WTC11 (cell line): ENCODE measurements at regions not wholly inside any gene's neighbourhood (a gene's known extent, or its start where the extent isn't known, plus 50 kb on each side); places are given as distances from the start of the nearest gene placed in this dataset.

Experiments used
- ATAC-seq: fragments of 200-7000 bp; cut with Tn5 transposase; 2 replicates; pipeline ENCODE4 v1.10.0; 2021; ENCODE audit warnings: mild to moderate bottlenecking, moderate library complexity
- CTCF ChIA-PET: fragments of 300-600 bp; sonication (Branson Sonifier 250); formaldehyde crosslinking; loops from one replicate; lab custom pipeline; 2021; ENCODE audit warnings: antibody characterized with exemption; lab: Charles Lee
- POLR2A ChIA-PET: fragments of 350-600 bp; sonication (Branson Sonifier 250); formaldehyde crosslinking; loops from one replicate; lab custom pipeline; 2021; ENCODE audit warnings: antibody characterized with exemption; lab: Charles Lee
- DNase-seq: peaks from one replicate; pipeline ENCODE4 v3.0.0; 2021; ENCODE audit warnings: low spot score
- H3K27ac Mint-ChIP-seq: 2 replicates; pipeline ENCODE4 v1.8.0; 2021; ENCODE audit warnings: mixed read lengths
- H3K27me3 Mint-ChIP-seq: 2 replicates; pipeline ENCODE4 v1.8.0; 2021; ENCODE audit warnings: low read depth, mild to moderate bottlenecking, moderate library complexity, mixed read lengths
- H3K36me3 Mint-ChIP-seq: 2 replicates; pipeline ENCODE4 v1.8.0; 2021; ENCODE audit warnings: mixed read lengths
- H3K4me1 Mint-ChIP-seq: 2 replicates; pipeline ENCODE4 v1.8.0; 2022; ENCODE audit warnings: mixed read lengths
- H3K4me3 Mint-ChIP-seq: 2 replicates; pipeline ENCODE4 v1.8.0; 2021; ENCODE audit warnings: mild to moderate bottlenecking, moderate library complexity, mixed read lengths
- H3K9me3 Mint-ChIP-seq: 2 replicates; pipeline ENCODE4 v1.8.0; 2021; ENCODE audit warnings: mixed read lengths
- ARID4B ChIP-seq: sonication (generic); formaldehyde crosslinking; IDR thresholded peaks from 2 replicates; pipeline ENCODE4 v1.8.0; 2023; ENCODE audit warnings: missing genetic modification reagents, mild to moderate bottlenecking, borderline replicate concordance
- CBFB ChIP-seq: sonication (generic); formaldehyde crosslinking; IDR thresholded peaks from 2 replicates; pipeline ENCODE4 v1.8.1; 2022; ENCODE audit warnings: mild to moderate bottlenecking, low read depth, missing genetic modification reagents
- EMX1 ChIP-seq: fragments of 250-450 bp; sonication (Bioruptor Pico); IDR thresholded peaks from 2 replicates; pipeline ENCODE4 v1.8.0; 2021; ENCODE audit warnings: mild to moderate bottlenecking
- FOXJ3 ChIP-seq: sonication (generic); formaldehyde crosslinking; IDR thresholded peaks from 2 replicates; pipeline ENCODE4 v1.9.0; 2021; ENCODE audit warnings: missing genetic modification reagents, mild to moderate bottlenecking, borderline replicate concordance
- GTF2I ChIP-seq: fragments of 250-450 bp; sonication (Bioruptor Pico); conservative IDR thresholded peaks from 2 replicates; pipeline ENCODE4 v1.4.0; 2021; ENCODE audit warnings: mild to moderate bottlenecking
- NR2C2 ChIP-seq: sonication (generic); formaldehyde crosslinking; IDR thresholded peaks from 2 replicates; pipeline ENCODE4 v1.8.0; 2022; ENCODE audit warnings: mild to moderate bottlenecking, missing genetic modification reagents
- PRRX2 ChIP-seq: fragments of 250-450 bp; sonication (Bioruptor Pico); IDR thresholded peaks from 2 replicates; pipeline ENCODE4 v1.8.0; 2021; ENCODE audit warnings: mild to moderate bottlenecking
- TEAD4 ChIP-seq: sonication (generic); formaldehyde crosslinking; IDR thresholded peaks from 2 replicates; pipeline ENCODE4 v1.8.0; 2022; ENCODE audit warnings: mild to moderate bottlenecking, missing genetic modification reagents
- USF1 ChIP-seq: sonication (generic); formaldehyde crosslinking; IDR thresholded peaks from 2 replicates; pipeline ENCODE4 v1.8.0; 2022; ENCODE audit warnings: mild to moderate bottlenecking, missing genetic modification reagents
- ZNF138 ChIP-seq: sonication (generic); formaldehyde crosslinking; conservative IDR thresholded peaks from 2 replicates; pipeline ENCODE4 v1.8.1; 2022; ENCODE audit warnings: mild to moderate bottlenecking, moderate library complexity, missing genetic modification reagents
- ZNF425 ChIP-seq: fragments of 250-450 bp; sonication (Bioruptor Pico); conservative IDR thresholded peaks from 2 replicates; pipeline ENCODE4 v1.9.0; 2021; ENCODE audit warnings: mild to moderate bottlenecking
- TF ChIP-seq, protein P1 (sequence below): fragments of 250-450 bp; sonication (Bioruptor Pico); IDR thresholded peaks from 2 replicates; pipeline ENCODE4 v1.9.0; 2021; ENCODE audit warnings: mild to moderate bottlenecking
- TF ChIP-seq, protein P2 (sequence below): sonication (generic); formaldehyde crosslinking; IDR thresholded peaks from 2 replicates; pipeline ENCODE4 v1.8.0; 2022; ENCODE audit warnings: mild to moderate bottlenecking, missing genetic modification reagents
- TF ChIP-seq, protein P3 (sequence below): sonication (generic); formaldehyde crosslinking; IDR thresholded peaks from 2 replicates; pipeline ENCODE4 v1.8.1; 2022; ENCODE audit warnings: mild to moderate bottlenecking, missing genetic modification reagents, moderate library complexity, borderline replicate concordance
- TF ChIP-seq, protein P4 (sequence below): sonication (generic); formaldehyde crosslinking; IDR thresholded peaks from 2 replicates; pipeline ENCODE4 v1.8.1; 2023; ENCODE audit warnings: mild to moderate bottlenecking, missing genetic modification reagents, moderate library complexity

DNA sequence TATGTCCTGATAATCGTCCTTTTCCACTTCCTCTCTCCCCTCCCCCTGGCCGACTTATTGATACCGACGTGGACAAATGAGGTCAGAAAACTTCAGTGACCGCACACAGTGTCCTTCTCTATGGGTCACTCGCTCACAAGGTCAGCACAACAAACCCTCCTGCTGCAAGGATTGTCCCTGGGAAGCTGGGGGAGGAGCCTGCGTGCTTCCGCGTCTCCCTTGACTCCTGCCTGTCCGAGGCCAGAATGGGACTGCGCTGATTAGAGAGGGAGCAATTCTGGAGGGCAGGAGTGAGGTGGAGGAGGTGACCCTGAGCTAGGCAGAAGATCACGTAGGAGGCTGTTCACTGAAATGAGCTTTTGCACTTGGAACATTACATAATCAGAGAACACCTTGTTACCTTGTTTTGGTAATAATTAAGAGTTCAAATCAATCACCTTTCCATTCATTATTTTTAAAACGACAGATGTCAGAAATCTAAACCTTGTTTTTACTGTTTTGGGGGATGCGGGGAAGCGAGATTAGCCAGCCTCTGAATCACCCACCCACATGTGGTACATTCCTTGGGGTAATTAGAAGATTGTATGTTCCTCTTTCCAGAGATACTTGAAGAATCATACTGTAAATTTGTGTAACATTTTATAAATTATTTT lies 70.6 kb downstream of the CTAGE1 start:
- H3K27ac Mint-ChIP-seq = no peak overlapping the region
- DNase-seq = peak; percentile 66
- POLR2A ChIA-PET = interaction anchor here (0.6 to 0.9 kb wide), 2 partner anchors 23 to 201 kb away, joined by 3 to 5 read pairs; no protein-coding TSS in a partner anchor
- peaks cover 79% of the 10 kb centered on the region for H3K27me3 Mint-ChIP-seq
- TF ChIP-seq GTF2I (CRISPR knock-in tag) (no peak), TEAD4 (CRISPR knock-in tag) (no peak), PRRX2 (no peak), FOXJ3 (CRISPR knock-in tag) (no peak), NR2C2 (CRISPR knock-in tag) (no peak), ZNF138 (CRISPR knock-in tag) (no peak), ZNF425 (no peak), USF1 (no peak)
- TF ChIP-seq, protein P1, sequence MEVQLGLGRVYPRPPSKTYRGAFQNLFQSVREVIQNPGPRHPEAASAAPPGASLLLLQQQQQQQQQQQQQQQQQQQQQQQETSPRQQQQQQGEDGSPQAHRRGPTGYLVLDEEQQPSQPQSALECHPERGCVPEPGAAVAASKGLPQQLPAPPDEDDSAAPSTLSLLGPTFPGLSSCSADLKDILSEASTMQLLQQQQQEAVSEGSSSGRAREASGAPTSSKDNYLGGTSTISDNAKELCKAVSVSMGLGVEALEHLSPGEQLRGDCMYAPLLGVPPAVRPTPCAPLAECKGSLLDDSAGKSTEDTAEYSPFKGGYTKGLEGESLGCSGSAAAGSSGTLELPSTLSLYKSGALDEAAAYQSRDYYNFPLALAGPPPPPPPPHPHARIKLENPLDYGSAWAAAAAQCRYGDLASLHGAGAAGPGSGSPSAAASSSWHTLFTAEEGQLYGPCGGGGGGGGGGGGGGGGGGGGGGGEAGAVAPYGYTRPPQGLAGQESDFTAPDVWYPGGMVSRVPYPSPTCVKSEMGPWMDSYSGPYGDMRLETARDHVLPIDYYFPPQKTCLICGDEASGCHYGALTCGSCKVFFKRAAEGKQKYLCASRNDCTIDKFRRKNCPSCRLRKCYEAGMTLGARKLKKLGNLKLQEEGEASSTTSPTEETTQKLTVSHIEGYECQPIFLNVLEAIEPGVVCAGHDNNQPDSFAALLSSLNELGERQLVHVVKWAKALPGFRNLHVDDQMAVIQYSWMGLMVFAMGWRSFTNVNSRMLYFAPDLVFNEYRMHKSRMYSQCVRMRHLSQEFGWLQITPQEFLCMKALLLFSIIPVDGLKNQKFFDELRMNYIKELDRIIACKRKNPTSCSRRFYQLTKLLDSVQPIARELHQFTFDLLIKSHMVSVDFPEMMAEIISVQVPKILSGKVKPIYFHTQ = no peak
- TF ChIP-seq, protein P2, sequence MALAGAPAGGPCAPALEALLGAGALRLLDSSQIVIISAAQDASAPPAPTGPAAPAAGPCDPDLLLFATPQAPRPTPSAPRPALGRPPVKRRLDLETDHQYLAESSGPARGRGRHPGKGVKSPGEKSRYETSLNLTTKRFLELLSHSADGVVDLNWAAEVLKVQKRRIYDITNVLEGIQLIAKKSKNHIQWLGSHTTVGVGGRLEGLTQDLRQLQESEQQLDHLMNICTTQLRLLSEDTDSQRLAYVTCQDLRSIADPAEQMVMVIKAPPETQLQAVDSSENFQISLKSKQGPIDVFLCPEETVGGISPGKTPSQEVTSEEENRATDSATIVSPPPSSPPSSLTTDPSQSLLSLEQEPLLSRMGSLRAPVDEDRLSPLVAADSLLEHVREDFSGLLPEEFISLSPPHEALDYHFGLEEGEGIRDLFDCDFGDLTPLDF (CRISPR knock-in tag) = no peak
- TF ChIP-seq, protein P3, sequence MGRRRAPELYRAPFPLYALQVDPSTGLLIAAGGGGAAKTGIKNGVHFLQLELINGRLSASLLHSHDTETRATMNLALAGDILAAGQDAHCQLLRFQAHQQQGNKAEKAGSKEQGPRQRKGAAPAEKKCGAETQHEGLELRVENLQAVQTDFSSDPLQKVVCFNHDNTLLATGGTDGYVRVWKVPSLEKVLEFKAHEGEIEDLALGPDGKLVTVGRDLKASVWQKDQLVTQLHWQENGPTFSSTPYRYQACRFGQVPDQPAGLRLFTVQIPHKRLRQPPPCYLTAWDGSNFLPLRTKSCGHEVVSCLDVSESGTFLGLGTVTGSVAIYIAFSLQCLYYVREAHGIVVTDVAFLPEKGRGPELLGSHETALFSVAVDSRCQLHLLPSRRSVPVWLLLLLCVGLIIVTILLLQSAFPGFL (CRISPR knock-in tag) = no peak
- TF ChIP-seq, protein P4, sequence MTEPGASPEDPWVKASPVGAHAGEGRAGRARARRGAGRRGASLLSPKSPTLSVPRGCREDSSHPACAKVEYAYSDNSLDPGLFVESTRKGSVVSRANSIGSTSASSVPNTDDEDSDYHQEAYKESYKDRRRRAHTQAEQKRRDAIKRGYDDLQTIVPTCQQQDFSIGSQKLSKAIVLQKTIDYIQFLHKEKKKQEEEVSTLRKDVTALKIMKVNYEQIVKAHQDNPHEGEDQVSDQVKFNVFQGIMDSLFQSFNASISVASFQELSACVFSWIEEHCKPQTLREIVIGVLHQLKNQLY = no peak
- TF ChIP-seq, all 79 proteins: peak for 0
- Mint-ChIP-seq H3K36me3 (no peaks in the 10 kb centered on the region), H3K4me3 (peak overlapping the region; percentile 70), H3K9me3 (no peaks in the 10 kb centered on the region), H3K4me1 (peaks cover 35% of the 10 kb centered on the region)
- CTCF ChIA-PET = interaction anchor here (0.5 to 1.5 kb wide), 9 partner anchors 13 to 657 kb away, joined by 3 to 6 read pairs (median 4); no protein-coding TSS in a partner anchor
- ATAC-seq = peak; percentile 75

GRCh38 chr18:22346401-22346952 lies 71.2 kb downstream of the CTAGE1 start:
- Mint-ChIP-seq H3K4me1 (peaks cover 35% of the 10 kb centered on the region), H3K27ac (no peak overlapping the region), H3K27me3 (peaks cover 73% of the 10 kb centered on the region), H3K4me3 (peak overlapping the region; percentile 70), H3K9me3 (no peaks in the 10 kb centered on the region), H3K36me3 (no peaks in the 10 kb centered on the region)
- DNase-seq (no peak), ATAC-seq (peak; percentile 3; the same call in 1 of the 2 replicates)
- TF ChIP-seq EMX1 (no peak), CBFB (no peak), ARID4B (CRISPR knock-in tag) (no peak)
- POLR2A ChIA-PET = interaction anchor here (0.6 kb wide), 1 partner anchor 202 kb away, joined by 5 read pairs; no protein-coding TSS in a partner anchor
- CTCF ChIA-PET = interaction anchor here (0.8 to 1.5 kb wide), 4 partner anchors 12 to 349 kb away, joined by 3 to 5 read pairs (median 4); no protein-coding TSS in a partner anchor
